Stimulated activated CD4-positive, alpha-beta T cell treated with anti-CD3 and anti-CD28 coated beads, Interleukin-2, amount 100 ng/mL, for 24 hours (primary cell): ENCODE measurements at regions not wholly inside any gene's neighbourhood (a gene's known extent, or its start where the extent isn't known, plus 50 kb on each side); places are given as distances from the start of the nearest gene placed in this dataset.
"Not testable (repeated sequence)": the region's sequence is repeated elsewhere in the genome, so short reads cannot be mapped to it uniquely, and the experiment has no call there.

Experiments used
- DNase-seq, 2 donors: peaks; one replicate each; pipeline ENCODE4 v3.0.0-alpha.2; 2020

DNA sequence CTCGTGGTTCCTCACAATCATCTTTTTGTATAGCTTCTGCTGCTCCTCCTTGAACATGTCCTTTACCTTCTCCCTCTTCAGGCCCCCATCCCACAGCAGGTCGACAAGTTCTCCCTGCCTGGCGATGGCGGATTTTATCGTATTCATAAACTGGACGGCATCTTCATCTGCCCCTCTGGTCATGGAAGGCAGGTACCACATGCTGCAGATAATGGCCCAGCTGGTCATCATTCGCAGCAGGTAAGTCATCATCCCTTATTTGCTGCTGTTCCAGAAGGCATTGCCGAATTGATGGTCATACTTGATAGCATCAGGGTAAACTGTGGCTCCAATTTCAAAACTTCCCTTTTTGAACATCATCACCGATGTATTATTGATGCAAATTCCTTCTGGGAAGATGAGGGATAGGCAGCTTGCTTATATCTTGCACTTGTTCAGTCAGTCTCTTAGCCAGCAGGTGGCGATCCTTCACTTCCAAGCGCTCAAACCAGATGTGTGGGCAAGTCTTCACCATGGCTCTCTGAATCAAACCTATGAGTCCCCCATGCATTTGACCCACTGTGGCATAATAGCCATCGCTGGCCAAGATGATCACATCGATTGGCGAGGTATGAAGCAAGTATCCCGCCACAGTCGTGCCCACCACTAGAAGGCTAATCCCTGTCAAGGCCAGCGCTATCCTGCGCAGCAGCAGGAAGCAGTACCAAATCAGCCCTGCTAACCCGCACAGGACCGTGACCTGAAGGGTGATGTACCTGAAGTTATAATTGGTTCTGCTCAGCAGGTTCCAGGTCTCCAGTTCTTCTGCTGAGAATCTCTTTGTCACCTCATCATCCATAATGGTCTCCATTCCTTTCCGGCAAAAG is 381.5 kb upstream of the STXBP6 start:
- peak in 1 of 2 donors; percentile 5 for DNase-seq

DNA sequence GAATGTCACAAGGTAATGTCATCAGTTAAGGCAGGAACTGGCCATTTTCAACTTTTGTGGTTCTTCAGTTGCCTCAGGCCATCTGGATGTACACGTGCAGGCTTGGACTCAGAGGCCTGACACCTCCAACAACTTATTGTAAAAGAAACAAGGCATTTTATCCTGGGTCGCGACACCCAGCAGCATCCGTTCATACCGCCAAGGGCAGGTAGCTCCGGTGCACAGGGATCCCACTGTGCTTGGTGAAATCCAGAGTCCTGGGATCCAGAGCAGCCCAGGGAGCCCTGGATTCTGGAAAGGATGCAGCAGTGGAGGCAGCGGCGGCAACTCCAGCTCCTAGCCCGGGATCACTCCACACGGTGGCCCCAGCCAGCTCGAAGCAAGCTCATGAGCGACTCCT is 380.9 kb upstream of the STXBP6 start:
- no peak for DNase-seq

DNA sequence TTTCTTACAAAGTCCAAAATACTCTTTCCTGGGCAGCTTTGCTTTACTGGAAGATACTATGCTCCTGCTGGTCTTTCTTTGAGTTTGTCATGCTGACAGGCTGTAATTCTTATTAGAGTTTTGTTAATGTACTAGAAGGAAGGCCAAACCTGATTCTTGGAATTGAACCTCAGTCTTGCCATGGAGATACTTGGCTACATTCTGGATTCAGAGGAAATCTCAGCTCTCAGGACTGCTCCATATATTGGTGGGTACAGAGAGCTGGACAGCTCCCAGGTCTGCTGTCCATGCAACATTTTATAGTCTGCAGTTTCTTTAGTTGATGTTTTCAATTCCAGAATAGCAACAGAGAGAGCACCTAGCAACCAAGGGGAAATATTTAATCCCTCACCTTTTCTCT is 363.1 kb upstream of the STXBP6 start:
- DNase-seq: no peak

DNA sequence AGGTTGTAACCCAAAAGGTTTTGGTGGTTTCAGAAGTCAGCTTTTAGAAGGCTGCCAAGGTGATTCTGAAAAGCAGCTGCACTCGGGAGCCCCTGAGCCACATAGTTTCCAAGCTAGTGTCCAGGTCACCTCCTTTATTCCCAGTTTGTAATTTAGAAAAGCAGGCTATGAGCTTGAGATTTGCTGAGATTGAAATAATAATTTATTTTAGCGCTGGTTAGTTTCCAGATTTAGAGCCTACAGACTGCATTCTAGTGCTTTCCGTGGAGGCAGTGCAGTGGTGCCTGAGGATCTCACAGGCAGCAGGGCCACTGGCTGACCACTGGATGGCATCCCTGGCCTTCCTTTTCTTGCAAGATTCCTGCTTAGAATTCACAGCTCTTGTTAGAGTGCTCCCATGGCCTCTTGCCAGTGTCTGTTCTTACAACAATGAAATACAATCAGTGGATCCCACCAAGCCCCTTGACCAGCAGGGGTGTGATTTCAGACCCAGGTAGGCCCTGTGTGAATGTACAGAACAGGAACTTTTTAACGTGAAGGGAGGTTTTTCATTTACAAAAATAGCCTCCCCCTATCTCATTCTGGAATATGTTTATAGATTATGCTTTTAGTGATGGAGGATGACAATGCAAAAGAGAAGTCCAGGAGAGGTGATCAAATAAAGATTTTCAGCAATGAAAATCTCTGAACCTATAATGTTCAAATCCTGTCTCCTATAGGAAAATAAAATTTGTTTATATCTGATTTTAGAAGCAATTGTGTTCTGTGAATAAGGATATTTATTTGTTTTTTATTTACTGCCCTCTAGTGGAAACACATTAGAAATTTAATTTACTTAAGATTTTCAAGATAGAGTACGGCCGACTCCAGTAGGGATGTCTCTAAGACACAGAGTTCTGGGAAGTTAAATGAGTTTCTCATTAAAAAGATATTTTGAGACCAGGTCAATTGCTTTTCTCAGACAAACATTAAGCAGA is 362.1 kb upstream of the STXBP6 start:
- DNase-seq: no peak

DNA sequence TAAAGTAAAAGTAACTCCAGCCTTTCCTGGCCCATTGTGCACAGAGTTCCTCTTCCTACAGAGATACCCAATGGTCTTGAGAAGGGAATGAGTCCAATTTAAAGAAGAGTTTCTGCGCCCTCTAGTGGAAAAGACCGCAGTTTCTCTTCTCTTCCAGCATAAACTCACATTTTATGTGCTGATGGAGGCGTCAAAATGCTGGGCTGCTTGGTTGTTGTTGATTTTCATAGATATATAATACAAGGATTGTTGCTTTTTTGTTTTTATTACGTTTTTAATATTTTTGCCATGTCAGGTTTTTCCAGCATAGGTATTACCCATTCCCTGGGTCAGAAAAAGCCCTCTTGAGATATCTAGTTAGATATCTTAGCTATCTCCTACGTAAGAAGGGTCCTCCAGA is 356.9 kb upstream of the STXBP6 start:
- no peak for DNase-seq

- peak; percentile 27 to 31 for DNase-seq
Observed at GRCh38 chr14:25400607-25401206, 350.8 kb upstream of the STXBP6 start.

- DNase-seq: no peak
Observed at GRCh38 chr14:25396128-25396527, 346.2 kb upstream of the STXBP6 start.

DNA sequence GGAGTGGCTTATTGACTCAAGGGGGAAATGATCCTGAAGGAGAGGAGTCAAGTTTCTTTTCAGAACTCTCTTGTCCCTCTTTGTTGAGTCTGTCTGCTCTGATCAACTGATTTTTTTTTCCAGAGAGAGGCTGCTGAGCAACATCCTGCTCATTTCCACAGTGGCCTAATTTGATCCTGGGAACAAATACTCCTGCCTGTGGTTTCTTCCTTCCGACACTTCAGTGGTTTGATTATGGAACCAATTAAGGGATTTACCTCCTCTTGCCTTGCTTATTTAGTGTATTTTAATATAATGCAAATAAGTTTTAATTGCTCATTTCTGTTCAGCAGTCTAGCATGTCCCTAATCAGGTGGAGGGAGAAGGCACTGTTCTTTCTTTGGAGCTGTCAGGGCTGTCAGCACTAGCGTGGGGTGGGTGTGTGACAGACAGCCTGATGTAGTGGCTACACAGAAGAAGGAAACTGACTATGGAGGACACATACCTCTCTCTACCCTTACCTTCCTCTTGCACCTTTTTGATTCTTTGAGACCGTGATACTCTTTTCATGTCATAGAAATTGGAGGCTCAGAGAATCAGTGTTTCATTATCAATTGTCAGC is 344.9 kb upstream of the STXBP6 start:
- no peak for DNase-seq

- DNase-seq: no peak
Observed at GRCh38 chr14:25394356-25394755, 344.4 kb upstream of the STXBP6 start.

DNA sequence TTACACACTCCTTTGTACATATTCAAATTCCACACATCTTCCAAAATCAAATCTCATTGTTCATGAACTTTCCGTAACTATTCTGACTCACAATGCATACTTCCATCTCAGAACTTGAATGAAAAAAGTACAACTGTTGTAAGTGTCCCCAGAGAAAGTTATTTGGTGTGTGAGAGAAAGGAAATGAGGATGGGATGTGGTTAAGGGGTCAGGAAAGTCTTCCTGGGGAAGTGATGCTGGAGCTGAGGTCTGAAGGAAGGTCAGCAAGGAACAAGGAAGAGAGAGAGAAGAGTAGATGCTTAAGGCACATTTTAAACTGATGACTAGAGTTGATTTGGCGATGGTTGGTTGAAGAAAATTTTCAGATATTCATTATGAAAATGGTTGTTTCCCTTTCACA is 340.0 kb upstream of the STXBP6 start:
- DNase-seq: no peak

DNA sequence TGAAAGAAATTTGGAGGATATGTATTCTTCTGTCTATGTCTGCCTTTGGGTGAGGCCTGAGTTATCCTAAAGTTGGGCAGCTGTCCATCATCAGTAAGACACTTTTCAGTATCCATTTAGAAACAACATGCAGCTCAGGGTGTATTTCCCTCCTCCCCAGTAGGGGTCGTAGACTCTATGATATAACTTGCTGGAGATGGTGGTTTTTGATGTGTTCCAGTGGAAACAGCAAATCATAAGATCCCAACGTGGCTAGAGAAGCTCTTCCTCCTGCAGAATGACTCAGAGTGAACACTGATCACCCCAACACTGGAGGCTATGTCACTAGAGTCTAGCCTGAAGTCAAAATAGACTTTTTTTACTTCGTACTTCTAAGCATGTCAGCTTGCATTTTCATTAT is 331.6 kb upstream of the STXBP6 start:
- no peak for DNase-seq

DNA sequence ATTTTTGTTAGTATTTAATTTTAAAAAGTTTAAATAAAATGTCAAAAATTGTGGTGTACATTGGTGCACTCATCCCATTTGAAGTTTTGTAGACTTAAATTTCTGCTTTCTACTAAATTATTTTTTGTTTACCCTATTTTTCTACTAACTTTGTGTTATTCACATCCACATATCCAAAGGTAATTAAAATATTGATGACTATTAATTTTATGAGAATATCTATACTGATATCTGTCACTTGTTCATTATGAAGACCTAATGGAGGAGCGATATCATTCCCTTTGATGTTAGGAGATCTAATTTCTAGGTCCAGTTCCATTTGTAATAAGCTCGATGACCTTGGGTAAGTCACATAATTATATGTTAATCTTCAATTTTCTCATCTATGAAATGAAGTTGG is 325.7 kb upstream of the STXBP6 start:
- DNase-seq: no peak

GRCh38 chr14:25371068-25371467 is 321.1 kb upstream of the STXBP6 start:
- DNase-seq: no peak

- DNase-seq: not testable (repeated sequence)
Observed at GRCh38 chr14:25370057-25370456, 320.1 kb upstream of the STXBP6 start.

DNA sequence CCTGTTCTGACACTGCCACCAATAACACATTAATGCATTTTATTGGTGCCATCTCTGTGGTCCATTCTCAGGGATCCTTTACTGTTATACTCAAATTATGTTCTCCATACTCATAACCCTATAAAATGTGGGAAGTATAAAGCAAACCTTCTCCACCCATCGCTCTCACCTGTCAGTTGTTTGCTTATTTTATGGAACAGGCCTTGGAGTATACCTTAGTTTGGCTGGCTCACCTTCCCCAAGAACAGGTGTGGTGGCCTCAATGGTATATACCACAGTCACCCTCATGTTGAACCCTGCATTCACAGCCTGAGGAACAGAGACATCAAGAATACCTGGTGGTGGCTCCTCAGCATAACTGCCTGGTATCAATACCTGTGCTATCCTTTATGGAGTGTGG is 308.4 kb upstream of the STXBP6 start:
- DNase-seq: no peak

GRCh38 chr14:25351269-25351668 is 301.3 kb upstream of the STXBP6 start:
- DNase-seq: no peak

DNA sequence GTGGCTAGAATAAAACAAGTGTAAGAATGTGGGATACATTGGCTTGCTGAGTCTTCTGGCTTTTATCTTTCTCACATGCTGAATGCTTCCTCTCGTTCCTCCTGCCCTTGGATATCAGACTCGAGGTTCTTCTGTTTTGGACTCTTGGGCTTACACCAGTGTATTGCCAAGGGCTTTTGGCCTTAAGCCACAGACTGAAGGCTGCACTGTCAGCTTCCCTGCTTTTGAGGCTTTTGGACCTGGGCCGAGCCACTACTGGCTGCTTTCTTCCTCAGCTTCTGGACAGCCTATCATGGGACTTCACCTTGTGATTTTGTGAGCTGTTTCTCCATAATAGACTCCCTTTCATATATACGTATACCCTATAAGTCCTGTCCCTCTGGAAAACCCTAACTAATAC is 300.9 kb upstream of the STXBP6 start:
- no peak for DNase-seq

- no peak for DNase-seq
Observed at GRCh38 chr14:25350021-25350420, 300.1 kb upstream of the STXBP6 start.

GRCh38 chr14:25349269-25349668 is 299.3 kb upstream of the STXBP6 start:
- DNase-seq: peak in 1 of 2 donors; percentile 2

- no peak for DNase-seq
Observed at GRCh38 chr14:25340882-25341281, 290.9 kb upstream of the STXBP6 start.

DNA sequence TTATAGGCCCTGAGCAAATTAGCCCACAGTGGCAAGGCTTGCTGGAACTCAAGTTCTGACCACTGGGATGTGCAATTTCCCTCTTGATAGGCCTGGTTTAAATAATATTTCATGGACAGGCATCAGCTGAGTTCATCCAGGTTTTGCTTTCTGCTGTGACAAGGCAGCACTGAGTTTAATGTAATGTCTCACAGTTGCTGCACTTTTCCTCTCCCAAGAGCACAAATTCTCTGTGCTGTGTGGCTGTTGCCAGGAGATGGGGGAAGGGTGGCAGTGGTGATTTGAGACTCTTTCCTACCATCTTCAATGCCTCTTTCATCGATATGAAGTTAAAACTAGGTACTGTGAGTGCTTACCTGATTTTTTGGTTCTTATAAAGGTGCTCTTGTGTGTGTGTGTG is 272.8 kb upstream of the STXBP6 start:
- no peak for DNase-seq

- not testable (repeated sequence) for DNase-seq
Observed at GRCh38 chr14:25316007-25316406, 266.1 kb upstream of the STXBP6 start.

GRCh38 chr14:25308244-25308643 is 258.3 kb upstream of the STXBP6 start:
- DNase-seq: no peak
